ENCODE measurements at regions not wholly inside any gene's neighbourhood (a gene's known extent, or its start where the extent isn't known, plus 50 kb on each side); places are given as distances from the start of the nearest gene placed in this dataset.
A peak's percentile ranks its signal among the peaks of the same experiment; 100 is the strongest.

- H3K4me3 ChIP-seq, result no peak overlapping the region
- TF ChIP-seq POLR2A (IDR thresholded peaks at IDR 0.05) (no peak), CTCF (IDR thresholded peaks at IDR 0.05) (no peak)
- no peaks in the 10 kb centered on the region for H3K9me3 ChIP-seq
- peaks cover 0 to 3% (median 0%) of the 10 kb centered on the region in 4 donors for H3K4me1 ChIP-seq
- H3K27ac ChIP-seq, result peak overlapping the region in 2 of 4 donors; percentile 68
- H3K27me3 ChIP-seq, result no peaks in the 10 kb centered on the region
- H3K36me3 ChIP-seq, result no peaks in the 10 kb centered on the region
- DNase-seq, result peak in 1 of 3 donors; percentile 24
Measured at GRCh38 chr2:120821446-120822160, 85.9 kb downstream of the GLI2 start.

GRCh38 chr2:120822933-120823332 is 87.3 kb downstream of the GLI2 start:
- H3K4me1 ChIP-seq, result peaks cover 0 to 3% (median 0%) of the 10 kb centered on the region in 4 donors
- no peak overlapping the region for H3K4me3 ChIP-seq
- TF ChIP-seq CTCF (IDR thresholded peaks at IDR 0.05), result no peak
- TF ChIP-seq POLR2A (IDR thresholded peaks at IDR 0.05), result no peak
- no peaks in the 10 kb centered on the region for H3K9me3 ChIP-seq
- H3K36me3 ChIP-seq, result no peaks in the 10 kb centered on the region
- DNase-seq, result peak in 1 of 3 donors; percentile 28
- no peak overlapping the region for H3K27ac ChIP-seq
- no peaks in the 10 kb centered on the region for H3K27me3 ChIP-seq

GRCh38 chr2:120823551-120823950 is 87.9 kb downstream of the GLI2 start:
- H3K4me1 ChIP-seq, result peaks cover 0 to 3% (median 0%) of the 10 kb centered on the region in 4 donors

GRCh38 chr2:120824246-120824645 is 88.6 kb downstream of the GLI2 start:
- H3K27me3 ChIP-seq, result no peaks in the 10 kb centered on the region
- no peaks in the 10 kb centered on the region for H3K36me3 ChIP-seq
- no peak overlapping the region for H3K27ac ChIP-seq
- peak in 1 of 3 donors; percentile 29 for DNase-seq
- TF ChIP-seq CTCF (IDR thresholded peaks at IDR 0.05), result no peak
- TF ChIP-seq POLR2A (IDR thresholded peaks at IDR 0.05), result no peak
- no peak overlapping the region for H3K4me3 ChIP-seq
- H3K4me1 ChIP-seq, result peaks cover 0 to 3% (median 0%) of the 10 kb centered on the region in 4 donors
- H3K9me3 ChIP-seq, result no peaks in the 10 kb centered on the region

More at GRCh38 chr2:120823551-120823950, 87.9 kb downstream of the GLI2 start:
- TF ChIP-seq POLR2A (IDR thresholded peaks at IDR 0.05) (no peak), CTCF (IDR thresholded peaks at IDR 0.05) (no peak)
- Histone ChIP-seq H3K27ac (no peak overlapping the region), H3K9me3 (no peaks in the 10 kb centered on the region), H3K4me3 (no peak overlapping the region), H3K36me3 (no peaks in the 10 kb centered on the region), H3K27me3 (no peaks in the 10 kb centered on the region)
- no peak for DNase-seq

- H3K9me3 ChIP-seq, result no peaks in the 10 kb centered on the region
- no peaks in the 10 kb centered on the region for H3K36me3 ChIP-seq
- no peaks in the 10 kb centered on the region for H3K27me3 ChIP-seq
- no peak overlapping the region for H3K4me3 ChIP-seq
- TF ChIP-seq CTCF (IDR thresholded peaks at IDR 0.05) (no peak), POLR2A (IDR thresholded peaks at IDR 0.05) (no peak)
- H3K4me1 ChIP-seq, result peaks cover 0 to 3% (median 0%) of the 10 kb centered on the region in 4 donors
- DNase-seq, result peak in 2 of 3 donors; percentile 40 to 50
- H3K27ac ChIP-seq, result peak overlapping the region in 2 of 4 donors; percentile 17 to 61
Measured at GRCh38 chr2:120825370-120826259, 89.9 kb downstream of the GLI2 start.
